GM10266 (cell line): ENCODE measurements at regions not wholly inside any gene's neighbourhood (a gene's known extent, or its start where the extent isn't known, plus 50 kb on each side); places are given as distances from the start of the nearest gene placed in this dataset.
"Not testable (repeated sequence)": the region's sequence is repeated elsewhere in the genome, so short reads cannot be mapped to it uniquely, and the experiment has no call there.

Experiments
- DNase-seq: peaks from one replicate; pipeline ENCODE4 v3.0.0; 2012; ENCODE audit errors: extremely low spot score
- TF ChIP-seq, protein P1 (sequence below): IDR thresholded peaks from 2 replicates; pipeline ENCODE4 v1.5.1; 2012; ENCODE audit warnings: mild to moderate bottlenecking, low read depth; ENCODE audit not compliant: control insufficient read depth, insufficient read depth; ENCODE audit errors: missing control alignments

DNA sequence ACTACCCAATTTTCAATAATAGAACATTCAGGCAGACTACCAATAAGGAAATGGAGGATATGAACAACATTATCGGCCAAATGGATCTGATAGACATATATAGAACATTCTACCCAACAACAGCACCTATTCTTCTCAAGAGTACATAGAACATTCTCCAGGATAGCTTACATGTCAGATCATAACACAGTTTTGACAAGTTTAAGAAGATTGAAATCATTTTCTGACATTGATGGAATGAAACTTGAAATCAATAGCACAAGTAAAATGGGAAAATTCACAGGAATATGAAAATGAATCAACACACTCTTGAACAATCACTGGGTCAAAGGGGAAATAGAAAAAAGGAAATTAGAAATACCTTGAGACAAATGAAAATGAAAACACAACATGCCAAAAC is 94.6 kb upstream of the MEGF10 start:
- TF ChIP-seq, protein P1, sequence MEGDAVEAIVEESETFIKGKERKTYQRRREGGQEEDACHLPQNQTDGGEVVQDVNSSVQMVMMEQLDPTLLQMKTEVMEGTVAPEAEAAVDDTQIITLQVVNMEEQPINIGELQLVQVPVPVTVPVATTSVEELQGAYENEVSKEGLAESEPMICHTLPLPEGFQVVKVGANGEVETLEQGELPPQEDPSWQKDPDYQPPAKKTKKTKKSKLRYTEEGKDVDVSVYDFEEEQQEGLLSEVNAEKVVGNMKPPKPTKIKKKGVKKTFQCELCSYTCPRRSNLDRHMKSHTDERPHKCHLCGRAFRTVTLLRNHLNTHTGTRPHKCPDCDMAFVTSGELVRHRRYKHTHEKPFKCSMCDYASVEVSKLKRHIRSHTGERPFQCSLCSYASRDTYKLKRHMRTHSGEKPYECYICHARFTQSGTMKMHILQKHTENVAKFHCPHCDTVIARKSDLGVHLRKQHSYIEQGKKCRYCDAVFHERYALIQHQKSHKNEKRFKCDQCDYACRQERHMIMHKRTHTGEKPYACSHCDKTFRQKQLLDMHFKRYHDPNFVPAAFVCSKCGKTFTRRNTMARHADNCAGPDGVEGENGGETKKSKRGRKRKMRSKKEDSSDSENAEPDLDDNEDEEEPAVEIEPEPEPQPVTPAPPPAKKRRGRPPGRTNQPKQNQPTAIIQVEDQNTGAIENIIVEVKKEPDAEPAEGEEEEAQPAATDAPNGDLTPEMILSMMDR = no peak

DNA sequence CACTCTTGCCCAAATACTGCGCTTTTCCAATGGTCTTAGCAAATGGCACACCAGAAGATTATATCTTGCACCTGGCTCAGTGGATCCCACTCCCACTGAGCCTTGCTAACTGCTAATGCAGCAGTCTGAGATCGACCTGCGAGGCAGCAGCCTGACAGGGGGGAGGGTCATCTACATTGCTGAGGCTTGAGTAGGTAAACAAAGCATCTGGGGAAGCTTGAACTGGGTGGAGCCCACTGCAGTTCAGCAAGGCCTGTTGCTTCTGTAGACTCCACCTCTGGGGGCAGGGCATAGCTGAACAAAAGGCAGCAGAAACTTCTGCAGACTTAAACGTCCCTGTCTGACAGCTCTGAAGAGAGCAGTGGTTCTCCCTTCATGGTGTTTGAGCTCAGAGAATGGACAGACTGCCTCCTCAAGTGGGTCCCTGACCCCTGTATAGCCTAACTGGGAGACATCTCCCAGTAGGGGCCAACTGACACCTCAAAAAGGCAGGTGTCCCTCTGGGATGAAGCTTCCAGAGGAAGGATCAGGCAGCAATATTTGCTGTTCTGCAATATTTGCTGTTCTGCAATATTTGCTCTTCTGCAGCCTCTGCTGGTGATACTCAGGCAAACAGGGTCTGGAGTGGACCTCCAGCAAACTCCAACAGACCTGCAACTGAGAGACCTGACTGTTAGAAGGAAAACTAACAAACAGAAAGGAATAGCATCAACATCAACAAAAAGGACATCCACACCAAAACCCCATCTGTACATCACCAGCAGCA is 93.0 kb upstream of the MEGF10 start:
- not testable (repeated sequence) for DNase-seq

More for the DNA sequence above, 94.6 kb upstream of the MEGF10 start:
- no peak for DNase-seq

DNA sequence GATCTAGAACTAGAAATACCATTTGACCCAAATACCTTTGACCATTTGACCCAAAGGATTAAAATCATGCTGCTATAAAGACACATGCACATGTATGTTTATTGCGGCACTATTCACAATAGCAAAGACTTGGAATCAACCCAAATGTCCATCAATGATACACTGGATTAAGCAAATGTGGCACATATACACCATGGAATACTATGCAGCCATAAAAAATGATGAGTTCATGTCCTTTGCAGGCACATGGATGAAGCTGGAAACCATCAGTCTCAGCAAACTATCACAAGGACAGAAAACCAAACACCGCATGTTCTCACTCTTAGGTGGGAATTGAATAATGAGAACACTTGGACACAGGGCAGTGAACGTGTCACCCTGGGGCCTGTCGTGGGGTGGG is 87.9 kb upstream of the MEGF10 start:
- DNase-seq = not testable (repeated sequence)

DNA sequence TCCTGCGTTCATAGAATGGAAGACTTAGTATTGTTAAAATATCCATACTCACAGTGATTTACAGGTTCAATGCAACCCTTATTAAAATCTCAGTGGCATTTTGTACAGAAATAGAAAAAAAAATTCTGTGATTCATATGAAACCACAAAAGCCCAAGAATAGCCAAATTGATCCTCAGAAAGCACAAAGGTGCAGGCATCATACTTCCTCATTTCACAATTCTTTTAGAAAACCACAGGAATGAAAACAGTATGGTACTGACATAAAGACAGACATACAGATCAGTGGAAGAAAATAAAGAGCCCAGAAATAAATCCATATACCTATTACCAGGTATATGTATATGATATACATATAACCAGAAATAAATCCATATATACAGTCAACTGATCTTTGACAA is 86.8 kb upstream of the MEGF10 start:
- TF ChIP-seq, protein P1 = no peak
- no peak for DNase-seq

DNA sequence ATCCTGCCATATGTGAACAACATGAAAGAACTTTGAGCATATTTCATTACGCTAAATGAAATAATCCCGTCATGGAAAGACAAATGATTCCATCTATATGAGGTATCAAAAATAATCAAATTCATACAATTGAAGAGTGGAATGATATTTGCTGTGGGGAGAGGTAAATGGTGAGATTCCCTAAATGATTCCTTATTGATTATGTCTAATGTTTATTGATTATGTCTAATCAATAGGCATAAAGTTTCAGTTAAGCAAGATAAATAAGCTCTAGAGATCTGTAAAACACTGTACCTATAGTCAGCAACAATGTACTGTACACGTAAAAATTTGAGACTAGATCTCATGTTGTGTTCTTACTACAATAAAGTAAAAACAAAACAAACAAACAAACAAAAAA is 85.4 kb upstream of the MEGF10 start:
- TF ChIP-seq, protein P1 = no peak
- no peak for DNase-seq

DNA sequence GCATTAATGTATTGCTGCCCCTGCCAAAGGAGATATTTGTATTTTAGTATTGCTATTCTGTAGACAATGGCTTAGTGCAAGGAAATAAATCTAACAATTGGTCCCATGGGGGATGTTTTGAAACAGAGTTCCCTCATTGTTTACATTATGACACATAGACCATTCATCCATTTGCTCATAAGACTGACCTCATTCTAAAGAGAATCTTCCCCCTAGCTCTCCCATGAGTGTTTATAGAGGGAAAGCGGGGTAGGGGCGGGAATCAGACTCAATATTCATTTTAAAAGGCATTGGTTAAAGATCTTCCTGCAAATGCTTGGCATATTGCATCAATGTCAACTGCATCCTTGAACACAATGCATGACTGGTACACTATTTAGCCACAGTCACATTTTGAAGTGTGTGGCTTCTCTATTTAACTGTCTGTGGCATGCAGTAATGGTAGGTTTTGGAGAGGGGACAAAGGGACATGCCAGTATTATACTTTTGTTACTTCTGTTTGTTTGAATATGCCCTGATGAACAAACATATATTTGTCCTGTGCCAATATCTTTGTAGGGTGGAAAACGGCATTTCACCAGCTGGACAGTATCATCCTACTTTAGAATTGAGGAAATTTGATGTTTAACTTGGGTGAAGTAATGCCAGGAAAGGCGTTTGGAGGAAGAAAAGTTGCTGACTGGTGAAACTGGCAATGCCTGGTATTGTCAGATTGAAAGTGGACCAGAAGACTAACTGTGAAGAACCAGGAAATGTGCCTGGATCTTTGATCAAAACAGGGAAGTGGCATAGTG is 84.1 kb upstream of the MEGF10 start:
- no peak for DNase-seq
- TF ChIP-seq, protein P1 = no peak

DNA sequence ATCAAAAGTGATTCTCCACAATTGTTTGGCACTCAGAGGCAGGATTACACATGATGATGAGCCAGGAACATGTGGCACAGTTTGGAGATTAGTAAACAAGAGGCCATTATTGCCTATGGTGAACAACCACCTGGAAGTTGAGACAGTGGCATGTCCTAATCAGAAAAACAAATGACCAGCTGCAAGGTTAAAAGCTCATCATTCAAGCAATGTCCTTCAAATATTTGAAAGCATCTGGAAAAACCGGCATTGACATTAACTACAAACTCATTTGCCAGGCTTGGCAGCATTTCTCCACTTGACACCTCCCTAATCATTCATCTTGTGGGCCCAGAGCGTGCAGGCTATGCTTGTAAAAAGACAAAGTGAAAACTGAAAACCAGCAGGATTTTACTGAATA is 80.6 kb upstream of the MEGF10 start:
- no peak for DNase-seq
- TF ChIP-seq, protein P1 = no peak

DNA sequence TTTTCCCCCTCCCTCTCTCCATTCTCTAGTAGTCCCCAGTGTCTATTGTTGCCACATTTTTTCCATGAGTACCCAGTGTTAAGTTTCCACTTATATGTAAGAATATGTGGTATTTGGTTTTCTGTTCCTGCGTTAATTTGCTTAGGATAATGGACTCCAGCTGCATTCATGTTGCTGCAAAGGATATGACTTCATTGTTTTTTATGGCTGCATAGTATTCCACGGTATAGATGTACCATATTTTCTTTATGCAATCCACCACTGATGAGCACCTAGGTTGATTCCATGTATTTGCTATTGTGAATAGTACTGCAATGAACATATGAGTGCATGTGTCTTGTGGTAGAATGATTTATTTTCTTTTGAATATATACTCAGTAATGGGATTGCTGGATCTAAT is 77.4 kb upstream of the MEGF10 start:
- TF ChIP-seq, protein P1 = no peak
- no peak for DNase-seq
